ENCODE measurements at regions not wholly inside any gene's neighbourhood (a gene's known extent, or its start where the extent isn't known, plus 50 kb on each side); places are given as distances from the start of the nearest gene placed in this dataset.
A peak's percentile ranks its signal among the peaks of the same experiment; 100 is the strongest.

GRCh38 chr3:55180936-55181535 is 253.2 kb upstream of the LRTM1 start:
- Histone ChIP-seq H3K4me3 (no peak overlapping the region), H3K36me3 (ENCODE audit: control insufficient read depth in 2 of 2, insufficient read depth in 2 of 2, low read length in 1 of 2) (no peaks in the 10 kb centered on the region), H2AFZ (ENCODE audit: control insufficient read depth, low read depth, low read length) (no peak overlapping the region), H3K9ac (ENCODE audit: control insufficient read depth, insufficient read depth, low read length) (no peak overlapping the region), H3K9me3 (replicated peaks; ENCODE audit: control insufficient read depth, insufficient read depth, low read length) (no peaks in the 10 kb centered on the region), H3K27me3 (replicated peaks in 1 of 2; ENCODE audit: control insufficient read depth in 2 of 2, insufficient read depth in 2 of 2, low read length in 1 of 2) (no peaks in the 10 kb centered on the region), H3K79me2 (ENCODE audit: control insufficient read depth, insufficient read depth, low read length) (no peaks in the 10 kb centered on the region), H3K4me1 (ENCODE audit: control insufficient read depth, insufficient read depth, low read length) (no peaks in the 10 kb centered on the region), H3K4me2 (ENCODE audit: control insufficient read depth, insufficient read depth) (no peak overlapping the region), H4K20me1 (ENCODE audit: control insufficient read depth, insufficient read depth) (no peaks in the 10 kb centered on the region), H3K27ac (ENCODE audit: control insufficient read depth, insufficient read depth) (no peak overlapping the region)
- no peak for TF ChIP-seq NBN (IDR thresholded peaks at IDR 0.05)
- TF ChIP-seq BRCA1 (IDR thresholded peaks at IDR 0.05; ENCODE audit: low read depth, low read length) = no peak
- TF ChIP-seq ZBTB4 (CRISPR knock-in tag; IDR thresholded peaks at IDR 0.05) = no peak
- no peak for TF ChIP-seq ZBTB11 (CRISPR knock-in tag; IDR thresholded peaks at IDR 0.05)
- TF ChIP-seq CTCF (IDR thresholded peaks at IDR 0.05 in 2 of 3, conservative IDR thresholded peaks at IDR 0.05 in 1 of 3; ENCODE audit: control insufficient read depth in 2 of 3, extremely low read depth in 1 of 3, insufficient read depth in 1 of 3, low read depth in 3 of 3, low read length in 3 of 3) = peak; percentile 54 to 70 (median 59); a peak in 5 of 6 replicates
- peak; percentile 45 for TF ChIP-seq RAD21 (IDR thresholded peaks at IDR 0.05; ENCODE audit: insufficient read depth, low read depth, low read length)
- TF ChIP-seq ZBED1 (IDR thresholded peaks at IDR 0.05; ENCODE audit: borderline replicate concordance) = no peak
- TF ChIP-seq SMC3 (IDR thresholded peaks at IDR 0.05; ENCODE audit: borderline replicate concordance, low read length) = peak; percentile 75; the same call in 1 of the 2 replicates
- no peak for TF ChIP-seq JUNB (IDR thresholded peaks at IDR 0.05)
- no peak for TF ChIP-seq MEF2A (IDR thresholded peaks at IDR 0.05; ENCODE audit: insufficient read depth, low read depth, low read length)
- TF ChIP-seq EED (IDR thresholded peaks at IDR 0.05; ENCODE audit: low read depth) = no peak
- no peak for TF ChIP-seq PKNOX1 (IDR thresholded peaks at IDR 0.05)
- ChIA-PET RAD21 (ENCODE audit: unreplicated experiment) (interaction anchor here (1.0 to 2.0 kb wide), 2 partner anchors 328 to 1242 kb away, joined by 6 read pairs; no protein-coding TSS in a partner anchor), POLR2A (no interaction called here), SMC1A (ENCODE audit: uncharacterized antibody, unreplicated experiment) (interaction anchor here (1.1 to 1.3 kb wide), 2 partner anchors 10 to 1242 kb away, joined by 3 to 5 read pairs; no protein-coding TSS in a partner anchor), CTCF (interaction anchor here (0.6 to 1.5 kb wide), 9 partner anchors 9 to 757 kb away, joined by 3 to 10 read pairs (median 3); no protein-coding TSS in a partner anchor)
- ATAC-seq (0 out of 3 replicates have a peak, but pooled peaks have one; percentile 22), FAIRE-seq (peak; percentile 70), DNase-seq (ENCODE audit: low read depth, low spot score) (no peak)
- 35% methylated on average over 6 of the region's 6 CpGs for WGBS (ENCODE audit: insufficient coverage, insufficient replicate concordance, low lambda C conversion rate, missing lambda C conversion rate)
- intact Hi-C loops (cut with micrococcal nuclease; ENCODE audit: unreplicated experiment) = loop anchor here (1.0 kb wide), 1 partner anchor 328 kb away; no protein-coding TSS in a partner anchor
- no TSS peak for BruUV-seq (replicated peaks)
- in situ Hi-C loops (cut with MboI) = no loop called here

Measured in GM12878 (cell line).